ENCODE measurements at regions not wholly inside any gene's neighbourhood (a gene's known extent, or its start where the extent isn't known, plus 50 kb on each side); places are given as distances from the start of the nearest gene placed in this dataset.

- TF ChIP-seq CTCF (conservative IDR thresholded peaks at IDR 0.05 in 1 of 2, IDR thresholded peaks at IDR 0.05 in 1 of 2; ENCODE audit: extremely low read depth in 1 of 2, insufficient read depth in 1 of 2, low read depth in 1 of 2, low read length in 2 of 2) (no peak), EZH2 (IDR thresholded peaks at IDR 0.05; ENCODE audit: borderline replicate concordance, low read length) (no peak)
Observed at GRCh38 chr6:43976706-43977403, 150.4 kb downstream of the MRPL14 start.
